ENCODE measurements at regions not wholly inside any gene's neighbourhood (a gene's known extent, or its start where the extent isn't known, plus 50 kb on each side); places are given as distances from the start of the nearest gene placed in this dataset.

DNA sequence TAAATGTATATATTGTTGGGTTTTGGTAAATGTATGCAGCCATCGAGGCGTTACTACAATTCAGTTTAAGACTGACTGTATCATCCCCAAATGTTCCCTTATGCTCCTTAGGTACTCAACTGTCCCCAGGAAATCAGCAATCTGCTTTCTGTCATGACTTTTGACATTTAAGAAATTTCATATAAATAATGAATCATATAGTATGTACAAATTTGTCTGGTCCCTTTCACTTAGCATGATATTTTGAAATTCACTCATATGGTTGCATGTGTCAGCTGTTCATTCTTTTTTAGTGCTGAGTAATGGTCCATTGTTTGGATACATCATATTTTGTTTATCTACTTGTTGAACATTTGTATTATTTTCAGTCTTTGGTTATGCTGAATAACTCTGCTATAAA is 218.8 kb downstream of the C4orf33 start:
- POLR2A ChIA-PET, result no interaction called here
- no peaks in the 10 kb centered on the region for H3K9me3 ChIP-seq (replicated peaks; ENCODE audit: control insufficient read depth, insufficient read depth, low read depth, low read length)
- TF ChIP-seq, protein P1, sequence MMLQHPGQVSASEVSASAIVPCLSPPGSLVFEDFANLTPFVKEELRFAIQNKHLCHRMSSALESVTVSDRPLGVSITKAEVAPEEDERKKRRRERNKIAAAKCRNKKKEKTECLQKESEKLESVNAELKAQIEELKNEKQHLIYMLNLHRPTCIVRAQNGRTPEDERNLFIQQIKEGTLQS (IDR thresholded peaks at IDR 0.05), result no peak
- TF ChIP-seq, protein P1 (CRISPR knock-in tag; conservative IDR thresholded peaks at IDR 0.05), result no peak
- TF ChIP-seq, protein P2, sequence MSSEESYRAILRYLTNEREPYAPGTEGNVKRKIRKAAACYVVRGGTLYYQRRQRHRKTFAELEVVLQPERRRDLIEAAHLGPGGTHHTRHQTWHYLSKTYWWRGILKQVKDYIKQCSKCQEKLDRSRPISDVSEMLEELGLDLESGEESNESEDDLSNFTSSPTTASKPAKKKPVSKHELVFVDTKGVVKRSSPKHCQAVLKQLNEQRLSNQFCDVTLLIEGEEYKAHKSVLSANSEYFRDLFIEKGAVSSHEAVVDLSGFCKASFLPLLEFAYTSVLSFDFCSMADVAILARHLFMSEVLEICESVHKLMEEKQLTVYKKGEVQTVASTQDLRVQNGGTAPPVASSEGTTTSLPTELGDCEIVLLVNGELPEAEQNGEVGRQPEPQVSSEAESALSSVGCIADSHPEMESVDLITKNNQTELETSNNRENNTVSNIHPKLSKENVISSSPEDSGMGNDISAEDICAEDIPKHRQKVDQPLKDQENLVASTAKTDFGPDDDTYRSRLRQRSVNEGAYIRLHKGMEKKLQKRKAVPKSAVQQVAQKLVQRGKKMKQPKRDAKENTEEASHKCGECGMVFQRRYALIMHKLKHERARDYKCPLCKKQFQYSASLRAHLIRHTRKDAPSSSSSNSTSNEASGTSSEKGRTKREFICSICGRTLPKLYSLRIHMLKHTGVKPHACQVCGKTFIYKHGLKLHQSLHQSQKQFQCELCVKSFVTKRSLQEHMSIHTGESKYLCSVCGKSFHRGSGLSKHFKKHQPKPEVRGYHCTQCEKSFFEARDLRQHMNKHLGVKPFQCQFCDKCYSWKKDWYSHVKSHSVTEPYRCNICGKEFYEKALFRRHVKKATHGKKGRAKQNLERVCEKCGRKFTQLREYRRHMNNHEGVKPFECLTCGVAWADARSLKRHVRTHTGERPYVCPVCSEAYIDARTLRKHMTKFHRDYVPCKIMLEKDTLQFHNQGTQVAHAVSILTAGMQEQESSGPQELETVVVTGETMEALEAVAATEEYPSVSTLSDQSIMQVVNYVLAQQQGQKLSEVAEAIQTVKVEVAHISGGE (CRISPR knock-in tag; IDR thresholded peaks at IDR 0.05), result no peak
- TF ChIP-seq ZNF165 (CRISPR knock-in tag; IDR thresholded peaks at IDR 0.05; ENCODE audit: borderline replicate concordance) (no peak), L3MBTL2 (IDR thresholded peaks at IDR 0.05) (no peak), ZNF586 (CRISPR knock-in tag; conservative IDR thresholded peaks at IDR 0.05) (no peak), ZNF764 (CRISPR knock-in tag; IDR thresholded peaks at IDR 0.05; ENCODE audit: low read depth) (no peak), IFI16 (CRISPR knock-in tag; IDR thresholded peaks at IDR 0.05) (no peak), C11orf30 (IDR thresholded peaks at IDR 0.05; ENCODE audit: low read depth) (no peak)
- TF ChIP-seq, protein P3, sequence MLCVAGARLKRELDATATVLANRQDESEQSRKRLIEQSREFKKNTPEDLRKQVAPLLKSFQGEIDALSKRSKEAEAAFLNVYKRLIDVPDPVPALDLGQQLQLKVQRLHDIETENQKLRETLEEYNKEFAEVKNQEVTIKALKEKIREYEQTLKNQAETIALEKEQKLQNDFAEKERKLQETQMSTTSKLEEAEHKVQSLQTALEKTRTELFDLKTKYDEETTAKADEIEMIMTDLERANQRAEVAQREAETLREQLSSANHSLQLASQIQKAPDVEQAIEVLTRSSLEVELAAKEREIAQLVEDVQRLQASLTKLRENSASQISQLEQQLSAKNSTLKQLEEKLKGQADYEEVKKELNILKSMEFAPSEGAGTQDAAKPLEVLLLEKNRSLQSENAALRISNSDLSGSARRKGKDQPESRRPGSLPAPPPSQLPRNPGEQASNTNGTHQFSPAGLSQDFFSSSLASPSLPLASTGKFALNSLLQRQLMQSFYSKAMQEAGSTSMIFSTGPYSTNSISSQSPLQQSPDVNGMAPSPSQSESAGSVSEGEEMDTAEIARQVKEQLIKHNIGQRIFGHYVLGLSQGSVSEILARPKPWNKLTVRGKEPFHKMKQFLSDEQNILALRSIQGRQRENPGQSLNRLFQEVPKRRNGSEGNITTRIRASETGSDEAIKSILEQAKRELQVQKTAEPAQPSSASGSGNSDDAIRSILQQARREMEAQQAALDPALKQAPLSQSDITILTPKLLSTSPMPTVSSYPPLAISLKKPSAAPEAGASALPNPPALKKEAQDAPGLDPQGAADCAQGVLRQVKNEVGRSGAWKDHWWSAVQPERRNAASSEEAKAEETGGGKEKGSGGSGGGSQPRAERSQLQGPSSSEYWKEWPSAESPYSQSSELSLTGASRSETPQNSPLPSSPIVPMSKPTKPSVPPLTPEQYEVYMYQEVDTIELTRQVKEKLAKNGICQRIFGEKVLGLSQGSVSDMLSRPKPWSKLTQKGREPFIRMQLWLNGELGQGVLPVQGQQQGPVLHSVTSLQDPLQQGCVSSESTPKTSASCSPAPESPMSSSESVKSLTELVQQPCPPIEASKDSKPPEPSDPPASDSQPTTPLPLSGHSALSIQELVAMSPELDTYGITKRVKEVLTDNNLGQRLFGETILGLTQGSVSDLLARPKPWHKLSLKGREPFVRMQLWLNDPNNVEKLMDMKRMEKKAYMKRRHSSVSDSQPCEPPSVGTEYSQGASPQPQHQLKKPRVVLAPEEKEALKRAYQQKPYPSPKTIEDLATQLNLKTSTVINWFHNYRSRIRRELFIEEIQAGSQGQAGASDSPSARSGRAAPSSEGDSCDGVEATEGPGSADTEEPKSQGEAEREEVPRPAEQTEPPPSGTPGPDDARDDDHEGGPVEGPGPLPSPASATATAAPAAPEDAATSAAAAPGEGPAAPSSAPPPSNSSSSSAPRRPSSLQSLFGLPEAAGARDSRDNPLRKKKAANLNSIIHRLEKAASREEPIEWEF (CRISPR knock-in tag; IDR thresholded peaks at IDR 0.05), result no peak
- TF ChIP-seq, protein P4, sequence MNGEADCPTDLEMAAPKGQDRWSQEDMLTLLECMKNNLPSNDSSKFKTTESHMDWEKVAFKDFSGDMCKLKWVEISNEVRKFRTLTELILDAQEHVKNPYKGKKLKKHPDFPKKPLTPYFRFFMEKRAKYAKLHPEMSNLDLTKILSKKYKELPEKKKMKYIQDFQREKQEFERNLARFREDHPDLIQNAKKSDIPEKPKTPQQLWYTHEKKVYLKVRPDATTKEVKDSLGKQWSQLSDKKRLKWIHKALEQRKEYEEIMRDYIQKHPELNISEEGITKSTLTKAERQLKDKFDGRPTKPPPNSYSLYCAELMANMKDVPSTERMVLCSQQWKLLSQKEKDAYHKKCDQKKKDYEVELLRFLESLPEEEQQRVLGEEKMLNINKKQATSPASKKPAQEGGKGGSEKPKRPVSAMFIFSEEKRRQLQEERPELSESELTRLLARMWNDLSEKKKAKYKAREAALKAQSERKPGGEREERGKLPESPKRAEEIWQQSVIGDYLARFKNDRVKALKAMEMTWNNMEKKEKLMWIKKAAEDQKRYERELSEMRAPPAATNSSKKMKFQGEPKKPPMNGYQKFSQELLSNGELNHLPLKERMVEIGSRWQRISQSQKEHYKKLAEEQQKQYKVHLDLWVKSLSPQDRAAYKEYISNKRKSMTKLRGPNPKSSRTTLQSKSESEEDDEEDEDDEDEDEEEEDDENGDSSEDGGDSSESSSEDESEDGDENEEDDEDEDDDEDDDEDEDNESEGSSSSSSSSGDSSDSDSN (IDR thresholded peaks at IDR 0.05; ENCODE audit: borderline replicate concordance in 1 of 2, low read depth in 2 of 2, low read length in 2 of 2), result no peak

More for the DNA sequence above, 218.8 kb downstream of the C4orf33 start:
- FAIRE-seq (no peak), ATAC-seq (no peak), DNase-seq (ENCODE audit: extremely low read depth in 1 of 4, low spot score in 3 of 4) (no peak)
- Histone ChIP-seq H3K4me2 (ENCODE audit: insufficient read depth, low read length) (no peak overlapping the region), H3K4me1 (replicated peaks in 1 of 2; ENCODE audit: control insufficient read depth in 2 of 2, insufficient read depth in 2 of 2, low read length in 2 of 2) (no peaks in the 10 kb centered on the region), H3K27me3 (ENCODE audit: control insufficient read depth in 2 of 2, insufficient read depth in 2 of 2, low read length in 2 of 2) (no peaks in the 10 kb centered on the region), H3K79me2 (ENCODE audit: control insufficient read depth, insufficient read depth, low read length) (no peaks in the 10 kb centered on the region), H3K36me3 (ENCODE audit: control insufficient read depth, insufficient read depth, low read length) (no peaks in the 10 kb centered on the region), H2AFZ (ENCODE audit: low read depth, low read length) (no peak overlapping the region), H4K20me1 (replicated peaks; ENCODE audit: control insufficient read depth, insufficient read depth, low read length) (no peaks in the 10 kb centered on the region), H3K9ac (ENCODE audit: insufficient read depth in 1 of 2, low read depth in 2 of 2, low read length in 2 of 2) (no peak overlapping the region), H3K4me3 (no peak overlapping the region), H3K27ac (ENCODE audit: extremely low read depth, low read depth, low read length) (no peak overlapping the region), H3K9me1 (ENCODE audit: control insufficient read depth, insufficient read depth, low read length) (no peaks in the 10 kb centered on the region)
- 3% methylated on average over 2 of the region's 2 CpGs for WGBS (ENCODE audit: insufficient coverage, low coverage, missing lambda C conversion rate)
- CTCF ChIA-PET (ENCODE audit: low intra/inter-chr PET ratio), result no interaction called here
- intact Hi-C loops (cut with micrococcal nuclease), result no loop called here
- in situ Hi-C loops (cut with MboI), result no loop called here
- no TSS peak for BruUV-seq (replicated peaks)
